Inflammatory macrophage treated with lipopolysaccharide for 1 hour (primary cell): ENCODE measurements at regions not wholly inside any gene's neighbourhood (a gene's known extent, or its start where the extent isn't known, plus 50 kb on each side); places are given as distances from the start of the nearest gene placed in this dataset.
"Not testable (repeated sequence)": the region's sequence is repeated elsewhere in the genome, so short reads cannot be mapped to it uniquely, and the experiment has no call there.

ENCODE experiments used
- DNase-seq, 2 donors: peaks; one replicate each; pipeline ENCODE4 v3.0.0-alpha.2; 2020 to 2022

- no peak for DNase-seq
Measured at GRCh38 chr2:120502761-120503160, 156.8 kb downstream of the INHBB start.

DNA sequence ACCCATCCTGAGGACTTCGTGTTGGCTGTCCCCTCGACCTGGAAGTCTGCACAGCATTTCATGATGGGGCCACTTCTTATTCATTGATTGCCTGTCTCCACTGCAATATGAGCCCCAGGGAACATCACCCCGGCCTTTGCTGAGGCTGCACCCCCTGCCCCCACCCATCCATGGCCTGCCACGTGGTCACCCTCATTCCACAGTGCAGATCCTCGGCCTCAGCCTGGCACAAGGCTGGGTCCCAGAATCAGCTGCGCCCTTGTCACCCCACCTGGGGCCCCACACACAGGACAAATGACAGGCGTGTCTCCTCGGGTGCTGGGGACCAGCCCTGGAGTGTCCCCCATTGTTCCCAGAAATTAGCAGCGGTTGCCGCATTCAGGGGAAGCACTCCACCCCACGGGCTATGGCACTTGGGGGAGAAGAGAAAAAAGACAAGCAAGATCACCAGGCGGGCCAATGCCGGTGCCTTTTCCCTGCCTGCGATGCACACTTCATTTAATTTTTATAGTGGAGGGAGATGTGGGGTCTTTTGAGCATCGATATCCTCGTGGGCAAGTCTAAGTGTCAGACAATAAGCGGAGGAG lies 157.4 kb downstream of the INHBB start:
- no peak for DNase-seq

GRCh38 chr2:120503793-120504571 lies 158.0 kb downstream of the INHBB start:
- no peak for DNase-seq

- DNase-seq = no peak
Measured at GRCh38 chr2:120504936-120505705, 159.2 kb downstream of the INHBB start.

DNA sequence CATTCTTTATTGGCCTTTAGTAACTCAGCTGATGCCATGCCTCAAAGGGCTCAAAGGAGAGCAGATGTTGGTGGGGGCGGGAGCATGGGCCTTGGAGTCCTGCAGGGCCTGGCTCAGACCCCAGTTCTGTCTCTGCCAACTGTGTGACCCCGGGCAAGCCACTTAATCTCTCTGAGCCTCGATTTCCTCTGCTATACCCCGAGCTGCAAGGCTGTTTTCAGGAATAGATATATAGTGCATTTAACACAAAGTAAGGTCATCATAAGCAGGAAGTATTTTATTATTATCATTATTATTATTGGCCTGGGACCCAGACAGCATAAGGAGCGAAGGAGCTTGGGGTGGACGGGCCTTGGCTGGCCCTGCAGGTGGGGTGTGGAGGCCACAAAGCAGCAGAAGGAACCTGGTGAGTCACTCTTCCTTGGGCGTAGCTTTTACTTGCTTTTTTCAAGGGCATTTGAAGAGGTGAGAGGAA lies 162.7 kb downstream of the INHBB start:
- no peak for DNase-seq

DNA sequence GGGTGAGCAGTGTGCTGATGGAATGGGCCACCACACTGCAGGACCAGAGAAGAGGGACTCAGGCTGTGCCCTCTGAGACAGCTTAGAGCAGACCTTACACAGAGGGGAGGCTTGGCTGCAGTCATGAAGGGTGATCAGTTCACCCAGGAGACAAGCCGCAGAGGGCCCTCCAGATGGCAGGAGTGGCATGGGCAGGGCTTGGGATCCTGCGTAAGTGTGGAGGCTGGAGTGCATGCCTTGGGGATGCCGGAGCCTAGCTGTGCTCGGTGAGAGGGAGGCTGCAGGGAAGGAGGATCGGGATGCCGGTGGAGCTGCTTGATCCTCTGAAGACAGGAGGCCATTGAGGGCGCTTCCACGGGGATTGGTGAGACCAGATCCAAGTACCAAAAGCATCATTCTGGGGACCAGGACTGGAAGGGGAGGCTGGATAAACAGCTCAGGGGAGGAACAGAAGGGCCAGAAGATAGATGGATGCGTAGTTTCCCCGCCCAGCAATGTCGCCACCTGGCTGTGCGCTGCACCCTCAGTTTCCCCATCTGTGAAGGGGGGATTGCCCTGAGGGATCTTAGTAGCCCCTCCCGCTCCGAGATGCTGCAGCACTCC lies 163.4 kb downstream of the INHBB start:
- no peak for DNase-seq

DNA sequence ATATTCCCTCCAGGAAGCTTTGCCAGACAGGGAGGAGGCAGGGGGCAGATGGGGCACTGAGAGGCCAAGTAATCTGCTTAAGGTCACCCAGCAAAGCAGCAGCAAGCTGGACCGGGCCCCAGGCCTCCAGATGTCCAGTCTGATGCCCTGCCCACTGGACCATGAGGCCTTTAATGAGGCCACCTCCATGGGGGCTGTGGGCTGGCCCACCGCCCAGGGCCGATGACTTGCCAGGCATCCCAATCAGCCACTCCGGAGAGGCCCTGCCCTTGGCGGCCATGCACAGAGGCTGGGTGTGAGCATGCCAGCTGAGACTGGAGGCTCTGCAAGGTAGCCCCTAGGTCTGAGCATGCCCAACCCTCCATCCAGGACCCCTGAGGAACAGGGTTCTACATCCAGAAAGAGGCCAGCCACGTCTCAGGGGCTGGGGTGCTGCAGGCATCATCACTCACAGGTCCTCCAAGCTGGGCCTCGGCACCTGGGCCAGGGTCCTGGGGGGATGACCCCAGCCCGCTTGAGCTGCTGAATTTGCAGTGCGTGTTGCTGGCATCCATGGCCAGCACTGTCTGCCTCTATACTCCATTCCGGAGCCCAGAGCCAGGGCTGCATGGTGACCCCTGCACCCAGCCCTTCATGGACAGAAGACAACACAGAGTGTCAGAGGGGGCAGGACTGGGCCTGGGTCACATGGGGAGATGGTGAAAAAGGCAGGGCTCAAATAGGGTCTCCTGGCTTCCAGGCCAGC lies 164.2 kb downstream of the INHBB start:
- no peak for DNase-seq

DNA sequence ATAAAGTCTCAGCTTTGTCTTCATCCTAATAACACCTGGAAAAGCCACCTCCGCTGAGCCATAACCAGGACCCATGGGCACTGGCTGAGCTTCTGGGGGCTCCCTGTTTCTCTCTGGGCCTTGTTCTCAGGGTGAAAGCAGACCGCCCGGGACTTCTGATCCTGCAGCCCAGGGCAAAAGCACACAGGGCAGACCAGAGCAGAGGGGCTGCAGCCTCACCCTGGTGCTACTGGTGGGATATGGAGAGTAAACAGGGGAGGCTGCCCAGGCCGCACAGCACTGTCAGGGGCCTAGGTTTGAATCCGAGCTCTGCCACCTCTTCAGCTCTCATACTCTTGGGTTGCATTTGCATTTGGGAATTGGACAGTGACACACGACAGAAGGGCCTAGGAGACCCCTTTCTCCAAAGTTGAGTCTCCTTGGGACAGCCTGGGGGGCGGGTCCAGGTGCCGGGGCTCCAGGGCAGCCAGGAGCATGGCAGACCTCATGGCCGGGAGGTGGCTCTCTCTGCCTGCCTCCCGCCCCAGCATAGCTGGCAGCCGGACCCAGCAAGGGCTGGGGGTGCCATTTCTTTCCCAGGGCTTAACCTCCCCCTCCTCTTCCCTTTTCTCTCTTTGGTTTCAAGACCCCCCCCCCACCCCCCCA lies 164.9 kb downstream of the INHBB start:
- no peak for DNase-seq

DNA sequence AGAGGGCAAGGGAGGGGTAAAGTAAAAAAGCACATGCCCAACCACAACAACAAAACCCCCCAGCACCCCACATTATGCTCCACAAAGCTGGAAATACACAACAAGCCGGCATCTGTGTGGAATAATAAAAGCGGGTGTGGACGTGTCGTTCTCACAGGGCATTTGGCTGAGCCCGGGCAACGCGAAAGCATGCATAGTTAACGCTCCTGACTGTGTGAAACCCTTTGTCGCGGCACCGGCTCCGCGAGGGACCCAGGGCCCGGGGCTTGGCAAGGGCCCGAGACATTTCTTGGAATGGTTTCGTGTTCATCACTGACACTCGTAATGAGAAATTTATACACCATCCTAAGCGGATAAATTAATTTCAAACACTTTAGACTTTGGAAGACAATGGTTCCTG lies 165.6 kb downstream of the INHBB start:
- no peak for DNase-seq

DNA sequence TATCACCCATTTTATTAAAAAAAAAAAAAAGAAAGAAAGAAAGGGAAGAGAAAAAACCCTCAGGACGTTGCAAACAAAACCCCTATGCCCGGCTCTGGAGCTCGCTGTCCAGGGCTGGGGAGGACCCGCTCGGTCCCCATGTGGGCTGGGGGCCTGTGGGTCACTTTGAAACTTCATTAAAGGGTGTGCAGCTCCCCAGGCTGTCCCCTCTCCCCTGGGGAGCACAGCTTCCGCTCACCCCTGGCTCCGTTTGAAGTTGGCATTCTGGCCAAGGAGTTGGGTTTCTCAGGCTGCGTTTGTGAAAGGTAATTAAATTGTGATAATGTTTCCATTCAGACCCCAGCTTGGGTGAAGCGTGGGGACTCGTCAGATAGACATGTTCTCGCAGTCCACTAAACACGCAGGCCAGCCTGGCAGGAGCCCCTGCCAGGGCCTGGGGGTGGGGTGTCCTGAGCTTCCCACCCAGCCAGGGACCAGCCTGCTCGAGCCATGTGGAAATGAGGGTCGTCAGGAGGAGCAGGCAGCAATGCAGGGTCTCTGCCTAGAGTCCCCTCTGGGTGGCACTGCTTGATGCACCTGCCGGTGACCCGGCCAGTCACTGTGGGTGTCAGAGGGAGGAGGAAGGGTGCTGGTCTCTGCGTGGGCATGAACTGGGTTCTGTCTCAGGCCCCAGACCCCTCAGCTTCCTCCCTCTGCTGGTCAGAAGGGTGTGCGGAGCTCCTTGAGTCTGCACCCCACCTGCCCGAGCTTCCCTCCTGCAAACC lies 166.2 kb downstream of the INHBB start:
- no peak for DNase-seq

DNA sequence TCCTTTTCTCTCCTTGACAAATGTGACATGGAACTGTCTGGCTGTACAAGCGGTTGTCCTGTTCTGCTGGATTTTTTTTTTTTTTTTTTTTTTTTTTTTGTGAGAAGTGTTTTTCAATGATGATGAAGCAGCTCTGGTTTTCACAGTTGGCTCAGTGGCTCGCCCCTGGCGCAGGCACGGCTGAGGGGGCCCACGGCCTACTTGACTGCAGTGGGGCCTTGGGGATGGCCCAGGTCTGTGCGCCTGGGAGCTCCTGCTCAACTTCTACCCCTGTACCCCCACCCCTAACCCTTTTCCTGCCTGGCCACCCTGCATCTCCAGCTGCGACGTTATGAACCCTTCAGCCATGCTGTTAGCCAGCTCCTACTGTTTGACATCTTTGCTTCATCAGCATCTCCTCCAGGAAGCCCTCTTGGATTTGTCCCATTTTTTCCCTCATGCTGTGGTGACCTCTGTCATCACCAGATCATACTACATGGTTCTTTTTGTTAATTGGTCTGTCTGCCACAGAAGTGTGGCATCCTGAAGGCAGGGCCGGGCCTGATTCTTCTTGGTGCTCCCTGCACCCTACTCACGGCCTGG lies 167.9 kb downstream of the INHBB start:
- no peak for DNase-seq

- DNase-seq = no peak
Measured at GRCh38 chr2:120514521-120514920, 168.6 kb downstream of the INHBB start.

DNA sequence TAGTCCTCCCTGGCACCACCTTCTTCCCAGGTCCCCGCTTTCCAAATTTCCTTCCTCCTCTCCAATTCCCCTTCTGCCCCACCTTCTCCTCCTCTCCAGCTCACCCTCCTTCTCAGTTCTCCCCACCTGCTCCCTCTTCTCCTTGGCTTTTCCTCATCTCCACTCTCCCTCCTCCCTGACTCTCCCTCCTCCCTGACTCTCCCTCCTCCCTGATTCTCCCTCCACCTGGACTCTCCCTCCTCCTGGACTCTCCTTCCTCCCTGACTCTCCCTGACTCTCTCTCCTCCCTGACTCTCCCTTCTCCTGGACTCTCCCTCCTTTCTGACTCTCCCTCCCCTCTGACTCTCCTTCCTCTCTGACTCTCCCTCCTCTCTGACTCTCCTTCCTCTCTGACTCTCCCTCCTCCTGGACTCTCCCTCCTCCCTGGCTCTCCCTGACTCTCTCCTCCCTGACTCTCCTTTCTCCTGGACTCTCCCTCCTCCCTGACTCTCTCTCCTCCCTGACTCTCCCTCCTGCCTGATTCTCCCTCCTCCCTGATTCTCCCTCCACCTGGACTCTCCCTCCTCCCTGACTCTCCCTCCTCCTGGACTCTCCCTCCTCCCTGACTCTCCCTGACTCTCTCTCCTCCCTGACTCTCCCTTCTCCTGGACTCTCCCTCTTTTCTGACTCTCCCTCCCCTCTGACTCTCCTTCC lies 169.3 kb downstream of the INHBB start:
- not testable (repeated sequence) for DNase-seq

DNA sequence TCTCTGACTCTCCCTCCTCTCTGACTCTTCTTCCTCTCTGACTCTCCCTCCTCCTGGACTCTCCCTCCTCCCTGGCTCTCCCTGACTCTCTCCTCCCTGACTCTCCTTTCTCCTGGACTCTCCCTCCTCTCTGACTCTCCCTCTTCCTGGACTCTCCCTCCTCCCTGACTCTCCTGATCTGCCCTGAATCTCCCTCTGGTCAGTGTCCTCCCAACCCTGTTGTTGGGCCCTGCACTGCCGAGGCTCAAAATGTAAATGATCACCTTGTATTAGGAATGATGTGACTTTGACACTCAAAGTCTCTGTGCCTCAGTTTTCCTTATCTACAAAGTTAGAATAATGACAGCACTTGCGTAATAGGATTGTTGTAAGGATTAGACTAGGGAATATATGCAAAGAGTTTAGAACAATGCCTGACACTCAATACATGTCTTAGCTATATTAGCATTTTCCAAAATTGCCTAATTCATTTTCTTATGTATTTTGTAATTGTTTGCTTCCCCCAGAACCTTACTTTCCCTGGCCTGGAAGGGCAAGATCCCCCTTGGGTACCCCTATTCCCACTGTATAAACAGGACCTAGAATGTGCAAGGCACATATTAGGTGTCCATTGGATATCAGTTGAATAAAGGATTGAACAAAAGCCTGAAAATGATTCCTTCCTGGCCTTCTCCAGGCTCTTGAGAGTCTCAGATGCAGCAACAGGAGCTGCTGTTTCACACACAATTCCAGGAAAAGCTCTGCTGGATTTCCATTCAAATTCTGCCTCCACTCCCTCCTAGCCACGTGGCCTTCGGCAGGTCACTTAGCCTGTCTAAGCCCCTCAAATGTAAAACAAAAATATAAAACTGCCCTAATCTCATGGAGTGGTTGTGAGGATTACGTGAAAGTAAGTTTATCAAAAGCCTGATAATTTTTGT lies 170.1 kb downstream of the INHBB start:
- no peak for DNase-seq

DNA sequence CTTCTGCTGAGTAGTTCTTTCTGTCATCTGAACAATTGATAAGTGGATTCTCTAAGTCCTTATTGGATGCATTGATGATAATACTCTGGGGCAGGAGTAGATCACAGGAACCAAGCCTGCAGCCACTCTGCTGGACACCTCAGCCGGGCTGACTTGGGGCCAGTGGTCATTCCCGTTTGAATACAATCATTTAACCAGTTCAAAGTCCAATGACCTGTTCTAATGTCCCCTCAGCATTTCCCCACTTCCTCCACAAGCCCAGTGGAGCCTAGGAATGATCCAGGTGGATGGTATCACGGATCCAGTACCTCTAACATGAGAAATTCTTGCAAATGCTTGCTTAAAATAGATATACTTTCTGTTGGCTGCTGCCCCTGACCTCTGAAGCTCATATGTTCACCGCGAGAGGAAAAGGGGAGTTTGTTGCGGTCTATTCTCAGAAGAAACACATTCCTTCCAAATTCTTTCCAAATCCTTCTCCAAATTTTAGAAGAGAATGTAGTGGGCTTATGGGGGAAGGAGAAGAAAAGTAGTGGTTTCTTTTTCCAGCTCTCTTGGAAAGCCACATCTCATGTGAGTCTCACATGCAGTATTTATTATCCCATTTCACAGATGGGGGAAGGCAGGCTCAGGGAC lies 170.9 kb downstream of the INHBB start:
- no peak for DNase-seq

- no peak for DNase-seq
Measured at GRCh38 chr2:120517751-120518469, 172.0 kb downstream of the INHBB start.

- DNase-seq = no peak
Measured at GRCh38 chr2:120518819-120519218, 172.9 kb downstream of the INHBB start.

DNA sequence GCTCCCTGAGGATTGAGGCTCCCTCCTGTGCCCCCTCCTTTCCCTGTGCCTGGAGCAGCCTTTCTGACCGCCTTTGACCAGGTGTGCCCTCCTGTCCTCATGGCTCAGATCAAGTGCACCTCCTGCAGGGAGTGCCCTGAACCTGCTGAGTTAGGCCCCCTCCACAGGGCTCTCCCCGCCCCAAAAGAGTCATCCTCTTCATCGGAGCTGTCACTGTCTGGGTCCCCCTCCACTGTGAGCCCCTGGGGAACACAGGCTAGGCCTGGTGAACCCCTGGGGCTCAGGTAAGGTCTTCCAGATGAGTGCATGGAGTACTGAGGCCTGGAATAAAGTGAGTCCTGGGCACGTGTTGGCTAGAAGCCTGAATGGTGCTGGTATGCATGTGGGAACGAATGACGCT lies 173.5 kb downstream of the INHBB start:
- no peak for DNase-seq
